SK-N-MC (cell line): ENCODE measurements at regions not wholly inside any gene's neighbourhood (a gene's known extent, or its start where the extent isn't known, plus 50 kb on each side); places are given as distances from the start of the nearest gene placed in this dataset.

Experiments used
- EZH2 ChIP-seq: fragments of 200-600 bp; sonication (generic); IDR thresholded peaks from one replicate; pipeline ENCODE4 v1.6.1; 2017; ENCODE audit warnings: antibody characterized with exemption
- POLR2AphosphoS5 ChIP-seq: IDR thresholded peaks from 2 replicates; pipeline ENCODE4 v1.6.1; 2012; ENCODE audit warnings: mild to moderate bottlenecking, low read depth, low read length, borderline replicate concordance

DNA sequence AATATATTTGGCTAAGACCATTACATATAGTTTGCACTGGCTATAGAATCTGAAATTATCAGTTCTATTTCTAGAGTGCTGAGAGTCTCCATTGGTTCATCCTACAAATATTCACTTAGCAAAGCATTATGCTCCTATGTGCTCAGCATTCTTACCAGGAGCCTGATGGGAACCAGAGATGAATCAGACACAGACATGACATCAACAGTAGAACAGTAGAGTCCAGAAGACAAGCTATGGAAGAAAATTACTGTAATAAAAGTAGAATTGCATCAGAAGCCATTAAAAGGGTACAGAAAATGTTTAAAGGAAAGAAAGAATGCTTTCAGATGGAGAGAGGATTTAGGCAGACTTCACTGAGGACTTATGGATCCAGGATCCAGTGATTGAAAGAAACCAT is 271.7 kb upstream of the SNX7 start:
- TF ChIP-seq EZH2 (no peak), POLR2AphosphoS5 (no peak)
